NCI-H510A (cell line): ENCODE measurements at regions not wholly inside any gene's neighbourhood (a gene's known extent, or its start where the extent isn't known, plus 50 kb on each side); places are given as distances from the start of the nearest gene placed in this dataset.

Experiments used
- DNase-seq: peaks from one replicate; lab custom pipeline; 2025; lab: John Stamatoyannopoulos, UW

DNA sequence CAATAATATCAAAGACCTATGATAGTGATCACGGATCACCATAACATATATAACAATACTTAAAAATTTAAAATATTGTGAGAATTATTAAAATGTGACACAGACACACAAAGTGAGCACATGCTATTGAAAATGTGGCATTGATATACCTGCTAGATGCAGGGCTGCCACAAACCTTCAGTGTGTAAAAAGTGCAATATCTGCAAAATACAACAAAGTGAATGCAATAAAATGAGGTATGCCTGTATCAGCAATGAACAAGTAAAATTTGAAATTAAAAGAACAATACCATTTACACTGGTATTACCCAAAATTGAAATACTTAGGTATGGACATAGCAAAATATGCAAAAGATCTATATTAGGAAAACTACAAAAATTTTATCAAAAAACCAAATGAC is 1217.8 kb upstream of the PCDH20 start:
- no peak for DNase-seq

DNA sequence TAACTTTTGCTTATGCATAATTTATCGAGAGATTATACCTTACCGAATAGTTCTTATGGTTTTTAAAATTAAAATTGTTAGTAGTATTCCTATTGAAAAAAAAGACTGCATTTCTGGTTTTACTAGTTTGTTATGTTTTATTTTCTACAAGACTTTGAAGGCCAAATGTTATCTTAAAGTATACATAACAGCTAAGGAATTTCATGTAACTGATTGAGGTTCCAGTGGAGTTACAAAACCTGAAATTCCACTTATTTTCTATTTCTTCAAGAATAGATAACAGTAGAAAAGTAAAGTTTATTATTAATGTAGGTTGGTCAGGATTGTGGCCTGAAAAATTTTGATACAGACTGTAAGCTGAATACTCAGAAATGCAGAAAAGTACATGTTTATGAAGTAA is 1216.0 kb upstream of the PCDH20 start:
- no peak for DNase-seq

DNA sequence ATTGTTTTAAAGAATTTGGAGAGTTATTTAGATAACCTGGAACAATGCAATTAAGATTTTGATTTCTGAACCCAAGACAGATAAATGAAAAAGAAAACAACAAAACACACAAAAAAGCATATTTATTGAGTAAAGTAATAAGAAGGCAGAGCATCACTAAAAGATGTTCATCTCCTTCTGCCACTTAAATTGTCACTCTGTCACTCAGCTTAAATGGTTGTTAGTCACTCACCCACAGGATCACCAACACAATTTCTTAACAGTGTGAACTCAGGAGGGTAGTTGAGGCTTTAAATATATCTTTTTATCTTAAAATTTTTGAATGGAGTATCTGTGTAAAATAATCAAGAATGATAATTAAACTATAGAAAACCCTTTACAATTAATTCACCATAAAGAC is 1215.5 kb upstream of the PCDH20 start:
- DNase-seq, result no peak

DNA sequence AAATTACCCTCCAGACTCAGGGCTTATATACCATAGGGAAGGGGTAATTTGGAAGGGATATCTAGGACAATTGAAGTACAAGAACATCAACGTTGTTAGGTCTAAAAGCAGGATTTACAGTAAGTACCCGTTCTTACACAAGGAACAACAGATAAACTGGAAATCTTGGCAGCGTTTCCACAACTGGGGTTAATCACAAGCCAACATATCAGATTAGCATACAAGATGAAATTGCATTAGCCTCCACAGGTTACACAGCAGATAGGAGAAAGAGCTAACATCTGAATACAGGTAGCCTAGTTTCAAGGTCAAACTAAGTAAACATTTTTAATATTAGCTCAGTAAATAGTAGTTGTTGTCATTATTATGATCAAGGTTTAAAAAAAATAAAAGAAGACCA is 1214.0 kb upstream of the PCDH20 start:
- no peak for DNase-seq

DNA sequence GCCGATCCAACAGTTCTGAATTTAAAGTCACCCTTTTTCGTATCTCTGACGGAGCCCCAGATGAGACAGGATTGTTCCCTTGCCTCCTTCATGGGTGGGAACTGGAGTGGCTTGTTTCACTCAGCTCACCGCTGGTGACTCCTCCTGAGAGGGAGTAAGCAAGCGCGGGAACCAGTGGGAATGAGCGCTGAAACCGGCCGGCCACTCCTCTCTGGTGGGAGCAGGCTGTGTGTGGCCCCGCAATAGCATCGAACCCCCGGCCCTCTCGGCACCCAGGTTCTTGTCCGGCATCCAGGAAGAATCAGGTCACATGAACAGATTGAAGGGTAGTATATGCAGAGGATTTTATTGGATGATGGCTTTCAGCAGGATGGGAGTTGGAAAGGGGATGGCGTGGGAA is 1211.6 kb upstream of the PCDH20 start:
- no peak for DNase-seq

DNA sequence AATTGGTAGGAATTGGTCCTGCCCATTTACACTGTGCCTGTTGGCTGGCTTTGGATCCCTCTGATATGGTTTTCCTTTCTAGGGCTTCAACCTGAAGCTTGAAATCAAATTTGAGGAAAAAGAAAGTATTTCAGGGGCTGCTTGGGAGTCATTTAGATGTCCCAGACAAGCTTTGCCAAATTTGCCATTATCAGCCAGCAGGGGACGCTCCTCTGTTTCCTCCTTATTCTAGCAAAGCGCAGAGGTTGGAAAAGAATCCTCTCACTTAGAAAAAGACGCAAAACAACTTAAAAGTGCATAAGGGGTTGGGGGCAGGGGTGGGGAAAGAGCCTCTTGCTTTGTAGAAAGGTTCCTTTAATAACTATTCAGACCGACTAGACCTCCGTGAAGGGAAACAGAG is 1211.1 kb upstream of the PCDH20 start:
- no peak for DNase-seq

DNA sequence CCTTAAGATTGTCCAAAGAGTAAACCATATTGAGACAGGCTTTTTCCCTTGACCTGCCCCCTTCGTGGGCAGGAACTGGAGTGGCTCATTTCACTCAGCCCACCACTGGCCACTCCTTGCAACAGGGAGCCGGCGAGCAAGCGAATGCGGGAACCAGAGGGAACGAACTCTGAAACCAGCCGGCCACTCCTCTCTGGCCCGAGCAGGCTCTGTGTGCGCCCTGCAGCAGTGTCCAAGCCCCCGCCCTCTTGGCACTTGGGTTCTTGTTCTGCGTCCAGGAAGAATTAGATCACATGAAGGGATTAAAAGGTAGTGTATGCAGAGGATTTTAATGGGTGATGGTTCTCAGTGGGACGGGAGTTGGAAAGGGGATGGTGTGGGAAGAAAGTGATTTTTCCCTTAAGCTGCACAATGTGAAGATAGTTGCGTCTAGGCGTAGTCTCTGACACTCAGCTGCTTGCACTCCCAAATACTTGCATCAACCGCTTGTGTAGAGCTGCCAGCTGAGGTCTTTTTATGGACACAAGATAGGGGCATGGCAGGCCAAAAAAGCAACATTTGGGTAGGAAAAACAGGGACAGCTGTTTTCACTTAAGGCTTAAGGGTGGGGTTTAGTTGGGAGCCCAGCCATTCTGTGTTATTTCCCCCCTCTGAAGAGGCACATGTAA is 1209.7 kb upstream of the PCDH20 start:
- no peak for DNase-seq

DNA sequence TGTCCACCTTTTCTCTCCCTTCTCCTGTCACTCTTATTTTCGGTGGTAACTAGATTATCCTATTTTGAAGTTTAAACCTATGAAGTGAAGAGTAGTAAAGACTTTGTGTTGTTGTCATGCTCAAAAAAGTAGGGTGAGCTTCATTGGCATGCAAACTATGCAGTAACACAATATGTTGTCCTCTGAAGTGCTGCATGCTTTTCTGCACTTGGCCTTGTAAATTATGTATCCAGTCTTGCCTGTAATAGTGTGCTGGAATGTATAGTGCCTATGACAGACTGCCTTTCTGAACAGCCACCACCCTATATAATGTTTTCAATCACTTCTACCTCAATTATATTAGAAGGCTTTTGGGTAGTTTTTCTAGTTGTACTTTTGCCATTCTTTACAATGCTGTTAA is 1198.2 kb upstream of the PCDH20 start:
- no peak for DNase-seq

DNA sequence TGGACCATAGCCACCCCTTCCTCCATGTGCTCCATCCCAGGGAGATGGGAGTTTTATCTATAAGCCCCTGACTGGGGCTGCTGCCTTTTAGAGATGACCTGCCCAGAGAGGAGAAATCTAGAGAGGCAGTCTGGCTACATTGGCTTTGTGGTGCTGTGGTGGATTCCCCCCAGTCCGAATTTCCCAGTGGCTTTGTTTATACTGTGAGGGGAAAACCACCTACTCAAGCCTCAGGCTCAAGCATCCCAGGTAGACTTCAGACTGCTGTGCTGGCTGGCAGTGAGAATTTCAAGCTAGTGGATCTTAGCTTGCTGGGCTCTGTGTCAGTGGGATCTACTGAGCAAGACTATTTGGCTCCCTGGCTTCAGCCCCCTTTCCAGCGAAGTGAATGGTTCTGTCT is 1195.7 kb upstream of the PCDH20 start:
- DNase-seq, result no peak

DNA sequence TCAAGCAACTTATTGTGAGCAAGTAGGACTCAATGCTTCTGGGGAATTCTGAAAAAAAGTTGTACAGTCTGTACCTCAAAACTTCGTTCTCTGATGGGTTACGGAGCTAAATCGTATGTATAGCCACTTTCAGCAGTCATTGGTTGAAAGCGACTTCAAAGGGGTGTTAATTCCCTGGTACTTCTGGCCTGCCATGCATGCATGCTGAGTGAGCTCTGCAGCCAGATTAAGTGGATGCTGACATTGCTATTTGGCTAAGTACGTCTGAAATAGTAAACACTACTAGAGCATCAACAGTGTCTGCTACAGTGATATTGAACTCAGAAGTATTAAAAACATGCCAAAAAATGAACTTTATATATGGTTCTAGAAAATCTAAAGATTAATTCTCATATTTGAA is 1183.1 kb upstream of the PCDH20 start:
- DNase-seq, result peak; percentile 1

DNA sequence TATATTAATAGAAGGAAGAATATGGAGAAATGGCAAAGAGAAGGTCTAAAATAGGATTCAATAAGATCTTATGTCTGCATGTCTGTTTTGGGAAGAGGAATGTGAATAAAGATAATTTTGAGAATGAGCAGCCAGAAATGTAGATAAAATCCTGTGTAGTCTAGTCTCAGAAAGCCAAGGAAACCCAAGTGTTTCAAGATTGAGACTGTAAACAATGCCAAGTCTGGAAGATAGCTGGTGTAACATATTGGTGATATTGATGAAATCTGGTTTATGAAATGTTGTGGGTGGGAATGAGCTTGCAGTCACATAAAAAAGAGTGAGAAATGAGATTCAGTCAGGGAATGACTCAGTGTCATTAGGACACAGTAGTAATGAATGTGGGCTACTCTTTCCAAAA is 1180.3 kb upstream of the PCDH20 start:
- DNase-seq, result no peak

DNA sequence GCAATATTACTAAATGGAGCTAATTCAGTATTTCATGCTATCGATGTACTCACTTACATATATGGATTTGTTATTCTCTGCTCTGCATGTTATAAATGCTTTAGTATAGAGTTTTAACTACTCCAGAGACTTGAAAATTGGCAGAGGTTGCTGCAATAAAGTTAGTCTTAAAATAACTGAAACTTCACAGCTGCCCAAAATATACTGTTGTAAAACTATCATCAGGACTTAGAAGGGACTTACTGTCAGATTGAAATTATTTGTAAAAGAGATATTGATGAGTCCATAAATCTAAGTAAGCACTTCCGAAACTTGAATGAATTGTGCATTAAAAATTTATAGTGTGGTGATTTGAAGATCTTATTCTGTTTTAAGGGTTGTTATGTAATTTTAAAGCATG is 1178.2 kb upstream of the PCDH20 start:
- DNase-seq, result no peak

DNA sequence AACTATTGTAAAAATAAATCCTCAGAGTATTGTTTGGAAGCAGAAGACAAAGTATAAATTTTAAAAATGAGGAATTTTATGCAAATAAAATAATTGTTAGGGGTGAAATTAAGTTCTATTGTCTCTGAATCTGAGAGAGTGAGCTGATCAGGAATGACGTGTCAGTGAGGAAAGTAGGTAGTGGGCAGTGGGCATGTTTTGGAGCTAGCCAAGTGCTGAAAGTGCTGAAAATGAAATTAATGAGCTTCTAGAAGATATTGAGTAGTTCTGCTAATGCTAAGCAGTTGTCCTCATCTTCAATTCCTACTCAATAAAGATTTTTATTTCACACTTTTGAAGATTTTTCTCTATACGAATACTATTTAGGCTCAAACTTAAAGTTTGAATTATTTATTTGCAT is 1167.8 kb upstream of the PCDH20 start:
- no peak for DNase-seq

DNA sequence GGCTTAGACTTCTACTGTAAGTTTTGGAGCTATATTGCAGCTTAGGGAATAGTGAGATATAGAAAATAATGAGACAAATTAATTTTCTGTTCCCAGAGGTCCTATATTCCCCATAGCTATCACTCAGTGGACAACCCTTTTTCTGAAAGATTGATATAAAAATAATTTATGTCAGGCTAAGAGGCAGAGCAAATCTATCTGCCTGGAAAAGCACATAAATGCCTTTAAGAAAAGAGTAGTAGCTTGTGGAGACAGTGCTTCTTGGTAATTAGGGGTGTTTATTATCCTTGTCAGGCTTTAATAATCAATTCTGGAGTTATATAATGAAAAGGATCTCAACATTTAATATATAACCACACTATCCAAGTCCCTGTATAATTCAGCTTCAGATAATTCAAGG is 1162.8 kb upstream of the PCDH20 start:
- no peak for DNase-seq

DNA sequence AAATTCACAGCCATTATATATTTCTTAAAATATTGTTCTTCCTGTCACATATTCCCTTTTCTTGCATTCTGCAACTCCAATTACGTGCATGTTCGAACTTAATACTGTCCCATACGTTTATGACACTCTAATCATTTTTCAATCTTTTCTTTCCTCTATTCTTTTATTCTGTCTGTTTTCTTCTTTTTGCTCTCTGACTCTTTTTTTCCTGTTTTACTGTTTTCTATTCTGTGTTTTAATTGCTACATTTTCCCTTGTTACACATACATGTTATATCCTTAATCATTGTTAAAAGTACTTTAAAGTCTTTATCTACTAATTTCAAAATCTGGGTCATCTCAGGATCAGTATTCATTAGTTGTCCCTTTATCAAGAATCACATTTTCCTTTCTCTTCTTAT is 1149.1 kb upstream of the PCDH20 start:
- DNase-seq, result no peak

DNA sequence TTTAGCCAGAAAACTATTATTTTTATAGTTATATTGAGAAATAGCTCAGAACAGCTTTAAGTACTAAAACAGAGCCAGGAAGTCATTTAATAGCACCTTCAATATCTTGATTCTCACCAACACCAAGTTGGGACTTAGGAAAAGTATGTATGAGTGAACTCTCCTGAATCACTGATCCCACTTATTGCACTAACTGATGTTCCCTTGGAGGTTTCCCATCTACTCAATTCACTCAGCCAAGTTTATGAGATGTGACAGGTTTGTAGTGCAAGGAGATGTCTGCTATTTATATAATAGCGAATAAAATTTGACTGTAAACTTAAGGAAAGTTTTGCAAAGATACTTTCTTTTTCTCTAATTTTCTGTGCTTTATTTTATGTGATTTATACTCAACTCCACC is 1147.6 kb upstream of the PCDH20 start:
- DNase-seq, result no peak

DNA sequence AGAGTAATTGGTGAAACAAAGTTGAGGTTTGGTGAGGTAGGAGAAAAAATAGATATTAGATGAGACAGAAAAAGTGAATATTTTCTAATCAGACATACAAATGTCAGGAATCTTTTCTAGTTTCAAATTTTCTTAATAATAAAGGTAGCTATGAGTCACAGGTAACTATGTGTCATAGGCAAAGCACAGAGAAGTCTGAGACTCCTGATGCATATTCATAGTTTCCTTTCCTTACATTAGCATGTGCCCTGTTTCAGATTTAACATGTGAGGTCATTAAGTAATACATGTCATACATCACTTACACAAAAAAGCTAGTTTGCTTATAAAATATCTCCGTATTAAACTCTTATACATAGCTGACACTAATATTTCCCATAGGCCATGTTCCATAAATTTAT is 1141.3 kb upstream of the PCDH20 start:
- DNase-seq, result no peak

DNA sequence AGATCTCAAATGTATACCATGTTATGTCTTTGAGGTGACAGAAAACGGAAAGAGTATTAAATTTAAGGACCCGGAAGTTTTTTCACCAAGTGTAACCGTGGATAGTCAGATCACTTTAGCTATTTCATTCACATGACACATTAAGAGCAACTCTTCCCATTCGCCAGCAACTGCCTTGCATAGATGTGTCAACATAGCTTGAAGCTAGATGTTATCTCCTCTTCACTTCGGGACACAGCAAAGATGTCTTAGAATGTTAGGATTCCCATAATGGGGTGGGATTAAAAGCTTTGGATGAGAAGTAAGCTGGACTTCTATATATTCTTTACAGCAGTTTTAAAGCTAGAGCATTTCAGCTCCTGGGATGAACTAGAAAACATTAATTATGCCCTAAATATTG is 1135.9 kb upstream of the PCDH20 start:
- no peak for DNase-seq

DNA sequence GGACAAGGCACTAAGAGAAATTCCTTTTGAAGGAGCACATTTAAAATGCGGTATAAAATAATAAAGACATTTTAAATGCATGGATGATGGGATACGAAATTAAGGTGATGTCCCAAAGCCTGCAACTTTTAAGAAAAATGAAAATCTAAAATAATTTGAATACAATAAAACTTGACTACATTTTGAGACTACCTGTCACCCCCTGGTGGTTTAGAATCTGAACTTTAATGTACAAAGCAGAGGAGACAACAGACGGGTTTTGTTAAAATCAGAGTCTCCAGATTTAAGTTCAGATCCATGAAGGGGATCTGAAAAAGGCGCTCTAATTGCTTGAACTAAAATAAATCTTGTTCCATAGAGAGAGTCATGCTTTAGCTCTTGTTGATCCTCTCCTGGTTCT is 1129.3 kb upstream of the PCDH20 start:
- DNase-seq, result no peak

DNA sequence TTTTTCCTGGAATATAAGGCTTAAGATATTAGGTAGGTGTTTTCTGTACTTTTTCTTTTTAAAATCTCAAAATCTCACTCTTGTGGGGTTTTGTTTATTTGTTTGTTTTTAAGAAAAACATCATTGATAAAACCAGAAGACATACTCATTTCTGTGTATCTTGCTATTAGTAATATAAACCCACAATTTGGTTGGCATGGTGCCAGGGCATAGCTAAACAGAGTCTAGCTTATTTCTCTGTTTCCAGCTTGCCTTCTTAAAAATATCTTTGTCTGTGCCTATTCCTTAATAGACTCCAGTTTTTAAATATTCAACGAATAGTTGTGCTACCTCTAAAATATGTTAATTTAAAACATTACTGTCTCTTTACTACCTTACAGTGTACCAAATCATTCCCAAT is 1121.9 kb upstream of the PCDH20 start:
- DNase-seq, result no peak

DNA sequence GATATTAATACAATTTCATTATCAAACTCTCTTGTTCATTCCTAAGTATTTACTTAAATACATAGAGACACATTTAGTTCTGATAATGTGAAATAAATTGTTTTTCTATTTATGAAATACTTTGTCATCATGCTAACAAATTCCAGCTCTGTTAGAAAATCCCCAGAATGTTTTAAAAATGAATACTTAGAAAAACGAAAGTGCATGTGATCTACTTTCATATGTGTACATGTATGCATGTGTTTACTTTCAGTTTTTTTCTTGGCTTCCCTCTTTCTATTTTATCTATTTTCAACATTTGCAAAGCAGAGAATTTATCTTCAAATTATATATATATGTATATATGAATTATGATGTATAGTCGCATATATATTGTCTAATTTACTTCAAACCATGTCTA is 1110.0 kb upstream of the PCDH20 start:
- DNase-seq, result no peak

DNA sequence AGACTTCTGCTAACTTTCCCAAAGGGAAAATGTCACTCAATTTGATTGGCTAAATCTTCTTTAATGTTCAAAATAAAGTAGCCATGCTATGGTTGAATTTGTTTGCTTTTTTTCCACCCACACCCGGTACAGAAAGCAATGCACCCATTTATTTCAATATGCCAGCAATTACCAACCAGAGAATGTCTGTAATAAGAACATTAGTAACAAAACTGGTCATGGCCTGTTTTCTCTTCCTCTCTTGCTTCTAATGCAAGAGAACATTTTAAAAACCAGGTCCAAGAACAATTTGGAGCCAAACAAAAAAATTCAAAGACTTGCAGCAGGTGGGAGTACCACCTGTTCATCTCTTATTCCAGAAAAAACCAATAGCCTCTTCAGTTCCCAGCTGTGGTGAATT is 1108.8 kb upstream of the PCDH20 start:
- no peak for DNase-seq

DNA sequence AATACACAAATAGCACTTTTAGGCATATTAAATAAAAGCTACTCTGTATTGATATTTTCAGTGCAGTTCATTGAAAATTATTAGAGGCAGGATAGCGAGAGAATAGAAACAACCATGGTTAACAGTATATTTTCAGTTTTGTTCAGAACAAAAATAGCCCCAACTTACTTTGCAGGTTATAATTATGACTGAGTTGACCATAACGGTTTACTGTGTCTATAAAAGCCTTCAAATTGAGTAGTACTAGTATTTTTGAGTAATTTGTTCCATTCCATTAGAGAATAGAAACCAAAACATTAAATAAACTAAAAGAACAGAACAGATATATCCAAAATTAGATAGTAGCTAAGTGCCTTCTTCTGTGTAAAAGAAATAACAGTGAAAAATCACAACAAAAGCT is 1108.4 kb upstream of the PCDH20 start:
- DNase-seq, result no peak

DNA sequence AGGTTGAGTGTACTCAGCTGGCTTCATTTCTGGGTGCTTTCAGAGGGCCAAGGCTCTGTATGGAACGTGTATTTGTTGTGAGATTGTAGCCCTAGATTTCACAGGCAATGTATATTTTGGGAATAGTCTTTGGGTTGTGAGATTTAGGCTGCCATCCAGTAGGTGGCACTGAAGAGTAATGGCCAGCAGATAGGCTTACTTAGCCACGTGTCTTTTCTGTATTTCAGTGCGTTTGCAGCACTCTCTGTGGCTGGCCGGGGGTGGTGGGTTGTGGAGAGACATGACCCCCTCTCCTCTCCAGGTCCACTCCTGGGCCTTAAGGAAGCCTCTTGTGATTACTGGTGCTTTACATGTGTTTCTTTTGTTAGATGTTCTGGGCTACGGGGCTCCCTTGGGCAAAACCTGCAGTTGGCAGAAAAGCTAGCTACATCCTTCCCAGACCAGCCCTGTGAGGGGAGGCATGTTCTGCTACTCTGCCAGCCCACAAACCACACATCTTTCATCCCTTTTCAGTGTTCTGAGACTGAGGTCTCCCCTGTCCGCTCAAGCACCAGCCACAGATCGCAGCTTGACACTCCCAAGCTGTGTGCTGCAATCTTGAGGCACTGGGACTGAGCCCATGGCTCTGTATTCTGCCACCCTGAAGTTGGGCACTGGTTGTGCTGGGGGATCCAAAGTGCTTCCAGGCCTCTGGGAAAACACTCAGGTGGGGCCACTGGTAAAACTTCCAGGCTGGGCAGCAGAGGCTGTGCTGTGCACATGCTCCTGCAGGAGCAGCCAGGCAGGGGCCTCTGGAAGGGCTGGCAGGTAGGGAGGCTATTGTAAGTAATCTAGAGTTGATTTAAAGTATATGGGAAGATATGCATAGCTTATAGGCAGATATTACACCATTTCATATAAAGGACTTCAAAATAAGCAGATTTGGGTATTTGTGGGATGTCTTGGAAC is 1096.8 kb upstream of the PCDH20 start:
- no peak for DNase-seq
